GM23248 (cell line): ENCODE measurements at regions not wholly inside any gene's neighbourhood (a gene's known extent, or its start where the extent isn't known, plus 50 kb on each side); places are given as distances from the start of the nearest gene placed in this dataset.
A peak's percentile ranks its signal among the peaks of the same experiment; 100 is the strongest.

Experiments used
- DNase-seq: peaks from one replicate; pipeline ENCODE4 v3.0.0-alpha.2; 2015
- H2AFZ ChIP-seq: fragments of 200-600 bp; sonication (generic); 2 replicates; pipeline ENCODE4 v1.6.1; 2016; ENCODE audit warnings: antibody characterized with exemption
- H3F3A ChIP-seq: fragments of 200-600 bp; sonication (generic); 2 replicates; pipeline ENCODE4 v1.6.1; 2016; ENCODE audit warnings: mild to moderate bottlenecking, antibody characterized with exemption, mixed run types; ENCODE audit not compliant: insufficient read depth
- H3K27ac ChIP-seq: fragments of 200-600 bp; sonication (generic); 2 replicates; pipeline ENCODE4 v1.5.1; 2016; ENCODE audit warnings: mild to moderate bottlenecking
- H3K27me3 ChIP-seq: fragments of 200-600 bp; sonication (generic); replicated peaks from 2 replicates; pipeline ENCODE4 v1.6.1; 2016; ENCODE audit warnings: mild to moderate bottlenecking; ENCODE audit not compliant: insufficient read depth
- H3K36me3 ChIP-seq: fragments of 200-600 bp; sonication (generic); 2 replicates; pipeline ENCODE4 v1.6.1; 2016; ENCODE audit warnings: low read depth, mild to moderate bottlenecking
- H3K4me1 ChIP-seq: fragments of 200-600 bp; sonication (generic); 2 replicates; pipeline ENCODE4 v1.6.1; 2016; ENCODE audit warnings: mild to moderate bottlenecking; ENCODE audit not compliant: insufficient read depth
- H3K4me2 ChIP-seq: fragments of 200-600 bp; sonication (generic); one replicate; pipeline ENCODE4 v1.6.1; 2016; ENCODE audit warnings: mild to moderate bottlenecking; ENCODE audit not compliant: unreplicated experiment
- H3K4me3 ChIP-seq: fragments of 200-600 bp; sonication (generic); 2 replicates; pipeline ENCODE4 v1.5.1; 2016; ENCODE audit warnings: mild to moderate bottlenecking
- H3K79me2 ChIP-seq: fragments of 200-600 bp; sonication (generic); 2 replicates; pipeline ENCODE4 v1.6.1; 2016; ENCODE audit warnings: mild to moderate bottlenecking; ENCODE audit not compliant: insufficient read depth
- H3K9ac ChIP-seq: fragments of 200-600 bp; sonication (generic); 2 replicates; pipeline ENCODE4 v1.6.1; 2016; ENCODE audit warnings: mild to moderate bottlenecking
- H3K9me2 ChIP-seq: fragments of 200-600 bp; sonication (generic); 2 replicates; pipeline ENCODE4 v1.6.1; 2016; ENCODE audit warnings: mixed run types, mild to moderate bottlenecking, moderate library complexity; ENCODE audit not compliant: insufficient read depth
- H3K9me3 ChIP-seq: fragments of 200-600 bp; sonication (generic); one replicate; pipeline ENCODE4 v1.6.1; 2017; ENCODE audit warnings: low read depth
- H4K20me1 ChIP-seq: fragments of 200-600 bp; sonication (generic); 2 replicates; pipeline ENCODE4 v1.6.0; 2016; ENCODE audit not compliant: insufficient read depth
- EZH2 ChIP-seq: fragments of 200-600 bp; sonication (generic); IDR thresholded peaks from 2 replicates; pipeline ENCODE4 v1.6.1; 2018; ENCODE audit warnings: antibody characterized with exemption, mild to moderate bottlenecking; ENCODE audit not compliant: insufficient read depth, poor library complexity, severe bottlenecking
- EZH2phosphoT487 ChIP-seq: fragments of 200-600 bp; sonication (generic); IDR thresholded peaks from 2 replicates; pipeline ENCODE4 v1.6.1; 2018; ENCODE audit warnings: antibody characterized with exemption, moderate library complexity, mild to moderate bottlenecking, low read depth; ENCODE audit not compliant: insufficient read depth
- WGBS, 2 experiments: methylation state at CpG; one replicate each; pipeline ENCODE4 v1.1.6; 2015 to 2017; ENCODE audit warnings: low lambda C conversion rate in 2 of 2, low coverage in 1 of 2; ENCODE audit errors: missing lambda C conversion rate in 2 of 2; 5-methylcytosine and 5-hydroxymethylcytosine counted together
- in situ Hi-C: fragments of 300-500 bp; cut with MboI; formaldehyde crosslinking; loops from 2 replicates; pipeline ENCODE4 v1.15.0; 2020

DNA sequence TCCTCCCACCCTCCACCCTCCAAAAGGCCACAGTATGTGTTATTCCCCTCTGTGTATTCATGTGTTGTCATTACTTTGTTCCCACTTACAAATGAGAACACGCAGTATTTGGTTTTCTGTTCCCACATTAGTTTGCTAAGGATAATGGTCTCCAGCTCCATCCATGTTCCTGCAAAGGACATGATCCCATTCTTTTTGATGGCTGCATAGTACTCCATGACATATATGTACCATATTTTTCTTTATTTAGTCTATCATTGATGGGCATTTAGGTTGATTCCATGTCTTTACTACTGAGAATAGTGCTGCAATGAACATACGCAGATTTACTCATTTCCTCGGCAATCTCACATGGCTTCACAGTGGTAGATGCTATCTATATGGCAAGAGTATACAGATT, 453.6 kb upstream of the CFAP20DC start:
- Histone ChIP-seq H3K4me1 (peaks cover 8% of the 10 kb centered on the region; the same call in 1 of the 2 replicates), H3K4me2 (no peak overlapping the region), H3K27ac (peak overlapping the region; percentile 59), H3K36me3 (no peaks in the 10 kb centered on the region), H3K9ac (no peak overlapping the region), H2AFZ (no peak overlapping the region), H3K9me2 (no peaks in the 10 kb centered on the region), H3K4me3 (no peak overlapping the region), H3F3A (peaks cover 5% of the 10 kb centered on the region; the same call in 1 of the 2 replicates), H4K20me1 (no peaks in the 10 kb centered on the region), H3K79me2 (no peaks in the 10 kb centered on the region), H3K9me3 (no peaks in the 10 kb centered on the region), H3K27me3 (no peaks in the 10 kb centered on the region)
- in situ Hi-C loops, result no loop called here
- WGBS, 2 experiments, result 93% methylated on average over 3 of the region's 3 CpGs
- TF ChIP-seq EZH2, result no peak
- no peak for TF ChIP-seq EZH2phosphoT487
- DNase-seq, result no peak

DNA sequence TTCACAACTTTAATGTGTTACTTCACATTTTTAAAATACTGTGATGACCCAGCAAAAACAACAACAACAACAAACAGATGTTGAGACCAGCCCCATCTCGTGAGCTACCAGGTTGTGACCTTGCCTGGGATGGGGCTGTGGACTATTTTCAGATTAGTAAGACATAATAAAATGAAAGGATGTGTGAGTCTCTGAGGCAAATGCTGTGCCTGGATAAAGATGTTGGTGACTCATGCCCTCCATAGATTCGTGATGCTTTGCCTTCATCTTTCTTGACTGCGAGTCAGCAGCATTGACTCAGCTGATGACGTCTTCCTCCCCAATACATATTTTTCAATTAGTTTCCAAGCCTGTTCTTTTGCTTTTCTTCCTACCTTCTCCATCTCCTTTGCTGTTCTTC, 453.0 kb upstream of the CFAP20DC start:
- peak; percentile 98 for DNase-seq
- H2AFZ ChIP-seq, result no peak overlapping the region
- no peaks in the 10 kb centered on the region for H3K9me3 ChIP-seq
- WGBS, 2 experiments, result 1% methylated on average over 4 of the region's 4 CpGs
- 0 out of 2 replicates have a peak overlapping the region, but pooled peaks have one; percentile 13 for H3K9ac ChIP-seq
- peak overlapping the region; percentile 59 for H3K27ac ChIP-seq
- peaks cover 5% of the 10 kb centered on the region; the same call in 1 of the 2 replicates for H3F3A ChIP-seq
- no peaks in the 10 kb centered on the region for H3K9me2 ChIP-seq
- H3K36me3 ChIP-seq, result no peaks in the 10 kb centered on the region
- TF ChIP-seq EZH2 (no peak), EZH2phosphoT487 (no peak)
- H4K20me1 ChIP-seq, result no peaks in the 10 kb centered on the region
- peaks cover 8% of the 10 kb centered on the region; the same call in 1 of the 2 replicates for H3K4me1 ChIP-seq
- H3K4me2 ChIP-seq, result peak overlapping the region; percentile 24
- in situ Hi-C loops, result no loop called here
- H3K4me3 ChIP-seq, result no peak overlapping the region
- no peaks in the 10 kb centered on the region for H3K27me3 ChIP-seq
- no peaks in the 10 kb centered on the region for H3K79me2 ChIP-seq

DNA sequence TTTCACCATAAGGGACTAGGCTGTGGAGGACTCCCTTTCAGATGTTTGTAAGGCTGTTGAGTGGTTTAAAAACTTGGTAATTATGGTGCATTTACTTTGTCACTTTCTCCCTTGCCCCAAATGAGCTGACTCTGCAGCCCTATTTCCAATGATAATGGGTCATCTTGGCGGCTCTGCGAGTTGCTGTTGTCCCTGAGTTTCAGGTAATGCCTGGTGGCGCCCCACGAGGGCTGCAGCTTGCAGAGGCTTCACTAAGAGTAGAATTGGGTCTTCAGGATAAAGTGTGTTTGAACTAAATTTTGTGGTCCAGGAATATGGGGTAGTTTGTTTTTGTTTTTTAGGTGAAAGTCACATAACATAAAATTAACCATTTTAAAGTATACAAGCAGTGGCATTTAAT, 450.1 kb upstream of the CFAP20DC start:
- Histone ChIP-seq H3K79me2 (no peaks in the 10 kb centered on the region), H3K9me2 (no peaks in the 10 kb centered on the region), H3K9me3 (no peaks in the 10 kb centered on the region), H4K20me1 (no peaks in the 10 kb centered on the region), H3K27ac (no peak overlapping the region), H3K4me1 (peaks cover 8% of the 10 kb centered on the region; the same call in 1 of the 2 replicates), H2AFZ (no peak overlapping the region), H3K4me2 (no peak overlapping the region), H3F3A (peaks cover 5% of the 10 kb centered on the region; the same call in 1 of the 2 replicates), H3K36me3 (no peaks in the 10 kb centered on the region), H3K9ac (no peak overlapping the region), H3K4me3 (no peak overlapping the region), H3K27me3 (no peaks in the 10 kb centered on the region; the same call in 1 of the 2 replicates)
- DNase-seq, result no peak
- in situ Hi-C loops, result no loop called here
- TF ChIP-seq EZH2 (no peak), EZH2phosphoT487 (no peak)
- 90 to 98% methylated on average over 4 of the region's 4 CpGs for WGBS, 2 experiments

DNA sequence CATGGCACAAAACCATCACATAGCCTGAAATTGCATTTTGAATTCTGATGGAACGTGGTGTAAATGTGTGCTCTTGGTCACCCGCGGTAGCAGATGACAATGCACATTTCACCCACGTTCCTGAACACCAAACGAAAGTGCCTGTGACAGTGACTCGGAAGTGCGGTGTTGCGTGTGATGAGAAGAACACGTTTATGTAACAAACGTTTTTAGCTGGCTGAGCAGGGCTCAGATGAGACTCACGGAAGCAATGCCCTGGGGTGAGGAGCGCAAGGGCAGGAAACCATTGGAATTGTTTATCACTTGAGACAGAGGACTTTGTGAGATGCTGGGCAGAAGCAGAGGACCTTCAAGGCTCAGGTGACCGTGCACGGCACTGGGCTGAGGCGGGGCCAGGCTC, 449.2 kb upstream of the CFAP20DC start:
- Histone ChIP-seq H2AFZ (no peak overlapping the region), H3K4me1 (peaks cover 8% of the 10 kb centered on the region; the same call in 1 of the 2 replicates), H3K9me3 (no peaks in the 10 kb centered on the region), H3K79me2 (no peaks in the 10 kb centered on the region), H3F3A (peaks cover 5% of the 10 kb centered on the region; the same call in 1 of the 2 replicates), H3K9me2 (no peaks in the 10 kb centered on the region), H3K36me3 (no peaks in the 10 kb centered on the region), H3K9ac (no peak overlapping the region), H4K20me1 (no peaks in the 10 kb centered on the region), H3K4me3 (no peak overlapping the region), H3K4me2 (no peak overlapping the region), H3K27me3 (no peaks in the 10 kb centered on the region; the same call in 1 of the 2 replicates), H3K27ac (no peak overlapping the region)
- 86 to 87% methylated on average over 15 of the region's 15 CpGs for WGBS, 2 experiments
- in situ Hi-C loops, result no loop called here
- DNase-seq, result no peak
- TF ChIP-seq EZH2phosphoT487 (no peak), EZH2 (no peak)
